ENCODE measurements at regions not wholly inside any gene's neighbourhood (a gene's known extent, or its start where the extent isn't known, plus 50 kb on each side); places are given as distances from the start of the nearest gene placed in this dataset.
A peak's percentile ranks its signal among the peaks of the same experiment; 100 is the strongest.

DNA sequence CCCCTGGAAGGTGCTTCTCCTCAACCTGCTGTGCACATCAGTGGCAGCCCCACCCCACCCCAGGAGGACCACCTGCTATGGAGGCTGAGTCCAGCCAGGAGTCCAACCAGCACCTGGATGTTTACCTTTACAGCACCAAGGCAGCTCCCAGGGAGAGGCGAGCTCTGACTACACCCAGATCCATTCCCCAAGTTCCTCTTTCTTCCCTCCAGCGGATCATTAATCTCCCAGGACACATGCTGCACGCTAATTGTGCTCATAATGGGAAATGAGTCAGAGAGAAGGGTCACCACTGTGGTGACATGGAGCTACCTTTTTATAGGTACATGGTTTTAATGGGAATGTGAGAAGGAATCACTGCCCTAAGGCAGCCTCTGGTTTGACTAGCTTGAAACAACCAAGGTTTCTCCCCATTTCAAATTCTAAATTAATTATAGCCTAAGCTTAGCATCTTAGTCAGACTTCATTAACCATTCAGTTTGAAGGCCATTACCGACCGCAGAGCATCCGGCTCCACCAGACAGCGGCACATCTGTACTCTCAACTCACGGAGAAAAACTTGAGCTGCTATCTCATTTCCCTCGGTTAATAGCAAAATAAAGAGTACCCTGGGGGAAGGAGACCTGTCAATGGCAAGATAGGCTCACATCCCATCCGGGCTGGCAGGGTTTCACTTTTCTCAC, 173.1 kb upstream of the GALNT2 start (continued):
- TF ChIP-seq, protein P1, sequence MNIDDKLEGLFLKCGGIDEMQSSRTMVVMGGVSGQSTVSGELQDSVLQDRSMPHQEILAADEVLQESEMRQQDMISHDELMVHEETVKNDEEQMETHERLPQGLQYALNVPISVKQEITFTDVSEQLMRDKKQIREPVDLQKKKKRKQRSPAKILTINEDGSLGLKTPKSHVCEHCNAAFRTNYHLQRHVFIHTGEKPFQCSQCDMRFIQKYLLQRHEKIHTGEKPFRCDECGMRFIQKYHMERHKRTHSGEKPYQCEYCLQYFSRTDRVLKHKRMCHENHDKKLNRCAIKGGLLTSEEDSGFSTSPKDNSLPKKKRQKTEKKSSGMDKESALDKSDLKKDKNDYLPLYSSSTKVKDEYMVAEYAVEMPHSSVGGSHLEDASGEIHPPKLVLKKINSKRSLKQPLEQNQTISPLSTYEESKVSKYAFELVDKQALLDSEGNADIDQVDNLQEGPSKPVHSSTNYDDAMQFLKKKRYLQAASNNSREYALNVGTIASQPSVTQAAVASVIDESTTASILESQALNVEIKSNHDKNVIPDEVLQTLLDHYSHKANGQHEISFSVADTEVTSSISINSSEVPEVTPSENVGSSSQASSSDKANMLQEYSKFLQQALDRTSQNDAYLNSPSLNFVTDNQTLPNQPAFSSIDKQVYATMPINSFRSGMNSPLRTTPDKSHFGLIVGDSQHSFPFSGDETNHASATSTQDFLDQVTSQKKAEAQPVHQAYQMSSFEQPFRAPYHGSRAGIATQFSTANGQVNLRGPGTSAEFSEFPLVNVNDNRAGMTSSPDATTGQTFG (tag by site-specific recombination; IDR thresholded peaks at IDR 0.05; ENCODE audit: borderline replicate concordance): no peak; the same call in 1 of the 2 replicates
- no peak for TF ChIP-seq HOXA7 (CRISPR knock-in tag; IDR thresholded peaks at IDR 0.05; ENCODE audit: borderline replicate concordance)
- no peak for TF ChIP-seq PRDM2 (tag by site-specific recombination; IDR thresholded peaks at IDR 0.05; ENCODE audit: borderline replicate concordance)
- TF ChIP-seq ZNF521 (tag by site-specific recombination; IDR thresholded peaks at IDR 0.05): no peak
- TF ChIP-seq TRIM28 (IDR thresholded peaks at IDR 0.05; ENCODE audit: borderline replicate concordance, low read length): peak; percentile 69
- TF ChIP-seq ZBTB48 (tag by site-specific recombination; IDR thresholded peaks at IDR 0.05): 0 out of 2 replicates have a peak, but pooled peaks have one; percentile 34
- peak; percentile 68 for TF ChIP-seq SCRT2 (tag by site-specific recombination; IDR thresholded peaks at IDR 0.05)
- no peak for TF ChIP-seq PRDM1 (tag by site-specific recombination; IDR thresholded peaks at IDR 0.05)
- TF ChIP-seq, protein P2, sequence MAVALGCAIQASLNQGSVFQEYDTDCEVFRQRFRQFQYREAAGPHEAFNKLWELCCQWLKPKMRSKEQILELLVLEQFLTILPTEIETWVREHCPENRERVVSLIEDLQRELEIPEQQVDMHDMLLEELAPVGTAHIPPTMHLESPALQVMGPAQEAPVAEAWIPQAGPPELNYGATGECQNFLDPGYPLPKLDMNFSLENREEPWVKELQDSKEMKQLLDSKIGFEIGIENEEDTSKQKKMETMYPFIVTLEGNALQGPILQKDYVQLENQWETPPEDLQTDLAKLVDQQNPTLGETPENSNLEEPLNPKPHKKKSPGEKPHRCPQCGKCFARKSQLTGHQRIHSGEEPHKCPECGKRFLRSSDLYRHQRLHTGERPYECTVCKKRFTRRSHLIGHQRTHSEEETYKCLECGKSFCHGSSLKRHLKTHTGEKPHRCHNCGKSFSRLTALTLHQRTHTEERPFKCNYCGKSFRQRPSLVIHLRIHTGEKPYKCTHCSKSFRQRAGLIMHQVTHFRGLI (tag by site-specific recombination; IDR thresholded peaks at IDR 0.05): peak; percentile 62; the same call in 1 of the 2 replicates
- TF ChIP-seq ZNF645 (tag by site-specific recombination; IDR thresholded peaks at IDR 0.05): no peak; the same call in 1 of the 2 replicates
- peak; percentile 67 for TF ChIP-seq TCF7L2 (IDR thresholded peaks at IDR 0.05; ENCODE audit: borderline replicate concordance, low read depth, low read length)
- peak; percentile 99 for TF ChIP-seq GLIS1 (tag by site-specific recombination; IDR thresholded peaks at IDR 0.05)
- TF ChIP-seq ZNF23 (tag by site-specific recombination; IDR thresholded peaks at IDR 0.05; ENCODE audit: borderline replicate concordance): no peak
- TF ChIP-seq ZNF391 (tag by site-specific recombination; IDR thresholded peaks at IDR 0.05; ENCODE audit: borderline replicate concordance, low read depth): peak; percentile 97
- peak; percentile 70 for TF ChIP-seq KLF1 (tag by site-specific recombination; IDR thresholded peaks at IDR 0.05)
- peak; percentile 40; the same call in 1 of the 2 replicates for TF ChIP-seq SP3 (tag by site-specific recombination; IDR thresholded peaks at IDR 0.05)
- TF ChIP-seq SALL2 (tag by site-specific recombination; IDR thresholded peaks at IDR 0.05; ENCODE audit: borderline replicate concordance): no peak
- peak; percentile 42 for TF ChIP-seq IKZF3 (tag by site-specific recombination; IDR thresholded peaks at IDR 0.05)
- TF ChIP-seq ZNF626 (tag by site-specific recombination; IDR thresholded peaks at IDR 0.05): no peak; the same call in 1 of the 2 replicates
- TF ChIP-seq KLF10 (tag by site-specific recombination; IDR thresholded peaks at IDR 0.05): peak; percentile 73
- TF ChIP-seq, protein P3, sequence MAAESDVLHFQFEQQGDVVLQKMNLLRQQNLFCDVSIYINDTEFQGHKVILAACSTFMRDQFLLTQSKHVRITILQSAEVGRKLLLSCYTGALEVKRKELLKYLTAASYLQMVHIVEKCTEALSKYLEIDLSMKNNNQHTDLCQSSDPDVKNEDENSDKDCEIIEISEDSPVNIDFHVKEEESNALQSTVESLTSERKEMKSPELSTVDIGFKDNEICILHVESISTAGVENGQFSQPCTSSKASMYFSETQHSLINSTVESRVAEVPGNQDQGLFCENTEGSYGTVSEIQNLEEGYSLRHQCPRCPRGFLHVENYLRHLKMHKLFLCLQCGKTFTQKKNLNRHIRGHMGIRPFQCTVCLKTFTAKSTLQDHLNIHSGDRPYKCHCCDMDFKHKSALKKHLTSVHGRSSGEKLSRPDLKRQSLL (tag by site-specific recombination; IDR thresholded peaks at IDR 0.05): peak; percentile 94
- no peak for TF ChIP-seq ZNF26 (tag by site-specific recombination; IDR thresholded peaks at IDR 0.05)
- TF ChIP-seq RBAK (tag by site-specific recombination; IDR thresholded peaks at IDR 0.05): no peak
- TF ChIP-seq ZNF596 (tag by site-specific recombination; IDR thresholded peaks at IDR 0.05): 0 out of 2 replicates have a peak, but pooled peaks have one; percentile 4

Data from HEK293 (cell line).